Astrocyte (in vitro differentiated cells and primary cell): ENCODE measurements at regions not wholly inside any gene's neighbourhood (a gene's known extent, or its start where the extent isn't known, plus 50 kb on each side); places are given as distances from the start of the nearest gene placed in this dataset.

ENCODE experiments used
- CTCF ChIP-seq: IDR thresholded peaks from 2 replicates; pipeline ENCODE4 v1.5.1; 2011; ENCODE audit warnings: low read depth, mild to moderate bottlenecking, inconsistent platforms, low read length, moderate library complexity; ENCODE audit not compliant: insufficient read depth
- EZH2 ChIP-seq: IDR thresholded peaks from 2 replicates; pipeline ENCODE4 v1.6.1; 2012; ENCODE audit warnings: mild to moderate bottlenecking, low read length, inconsistent platforms; ENCODE audit not compliant: insufficient read depth

DNA sequence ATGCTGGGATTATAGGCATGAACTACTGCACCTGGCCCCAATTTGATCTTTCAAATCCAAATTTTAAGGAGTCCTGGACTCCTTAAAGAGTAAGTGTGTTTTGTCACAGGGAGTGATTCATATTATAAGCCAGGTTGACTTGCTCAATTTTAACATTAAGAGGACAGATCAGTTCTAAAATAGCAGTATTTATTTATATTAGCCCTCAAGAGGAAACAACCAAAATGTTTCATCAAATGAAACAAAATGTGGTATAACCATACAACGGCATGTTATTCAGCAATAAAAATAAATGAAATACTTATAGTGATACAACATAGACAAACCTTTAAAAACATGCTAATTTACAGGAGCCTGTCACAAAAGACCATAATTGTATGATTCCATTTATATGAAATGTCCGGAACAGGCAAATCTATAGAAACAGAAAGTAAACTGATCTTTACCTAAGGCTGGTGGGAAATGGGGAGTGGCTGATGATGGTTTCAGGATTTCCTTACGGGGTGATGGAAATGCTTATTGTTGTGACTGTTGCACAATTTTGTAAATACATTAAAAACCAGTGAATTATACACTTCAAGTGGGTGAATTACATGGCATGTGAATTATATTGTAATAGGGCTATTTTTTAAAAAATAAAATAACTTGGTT is 637.4 kb downstream of the MMUT start:
- TF ChIP-seq CTCF (no peak), EZH2 (no peak)
